DOHH2 (cell line): ENCODE measurements at regions not wholly inside any gene's neighbourhood (a gene's known extent, or its start where the extent isn't known, plus 50 kb on each side); places are given as distances from the start of the nearest gene placed in this dataset.
A peak's percentile ranks its signal among the peaks of the same experiment; 100 is the strongest.

Source experiments
- H3F3A ChIP-seq: fragments of 200-600 bp; sonication (generic), shearing (Covaris generic); 2 replicates; pipeline ENCODE4 v1.6.0; 2016; ENCODE audit warnings: antibody characterized with exemption, mild to moderate bottlenecking; ENCODE audit not compliant: control insufficient read depth, insufficient read depth
- H3K27ac ChIP-seq: fragments of 200-600 bp; sonication (generic); 2 replicates; pipeline ENCODE4 v1.5.1; 2014; ENCODE audit warnings: low read depth, mild to moderate bottlenecking, low read length, moderate library complexity
- H3K27me3 ChIP-seq: fragments of 200-600 bp; sonication (generic); 2 replicates; pipeline ENCODE4 v1.6.1; 2014; ENCODE audit warnings: mild to moderate bottlenecking, low read length, mixed read lengths; ENCODE audit not compliant: control insufficient read depth
- H3K36me3 ChIP-seq: fragments of 200-600 bp; sonication (generic); 2 replicates; pipeline ENCODE4 v1.6.1; 2014; ENCODE audit warnings: mild to moderate bottlenecking, low read length, moderate library complexity, mixed read lengths; ENCODE audit not compliant: control insufficient read depth
- H3K4me1 ChIP-seq: fragments of 200-600 bp; sonication (generic); 2 replicates; pipeline ENCODE4 v1.6.1; 2014; ENCODE audit warnings: mild to moderate bottlenecking, low read length, mixed read lengths; ENCODE audit not compliant: control insufficient read depth
- H3K4me2 ChIP-seq: fragments of 200-600 bp; sonication (generic); 2 replicates; pipeline ENCODE4 v1.6.0; 2014; ENCODE audit warnings: mild to moderate bottlenecking, low read length, moderate library complexity
- H3K4me3 ChIP-seq: fragments of 200-600 bp; sonication (generic); 2 replicates; pipeline ENCODE4 v1.5.1; 2014; ENCODE audit warnings: mild to moderate bottlenecking, low read length, mixed read lengths
- H3K79me2 ChIP-seq: fragments of 200-600 bp; sonication (generic); 2 replicates; pipeline ENCODE4 v1.6.1; 2014; ENCODE audit warnings: mild to moderate bottlenecking, low read length, mixed read lengths; ENCODE audit not compliant: control insufficient read depth
- H3K9me2 ChIP-seq: fragments of 200-600 bp; sonication (generic); replicated peaks from 2 replicates; pipeline ENCODE4 v1.6.1; 2014; ENCODE audit warnings: mild to moderate bottlenecking, low read length, mixed read lengths; ENCODE audit not compliant: control insufficient read depth
- H3K9me3 ChIP-seq: fragments of 200-600 bp; sonication (generic); 2 replicates; pipeline ENCODE4 v1.6.1; 2014; ENCODE audit warnings: antibody characterized with exemption, low read length, mixed read lengths; ENCODE audit not compliant: control insufficient read depth, insufficient read depth
- H4K20me1 ChIP-seq: fragments of 200-600 bp; sonication (generic); 2 replicates; pipeline ENCODE4 v1.6.0; 2014; ENCODE audit warnings: low read depth, mild to moderate bottlenecking, antibody characterized with exemption, low read length, moderate library complexity; ENCODE audit not compliant: control insufficient read depth, insufficient read depth
- EZH2phosphoT487 ChIP-seq: fragments of 200-600 bp; sonication (generic); IDR thresholded peaks from 2 replicates; pipeline ENCODE4 v1.6.1; 2017; ENCODE audit warnings: borderline replicate concordance, mild to moderate bottlenecking, antibody characterized with exemption, low read length, moderate library complexity, mixed read lengths
- TF ChIP-seq, protein P1 (sequence below): fragments of 200-600 bp; sonication (generic); IDR thresholded peaks from one replicate; pipeline ENCODE4 v1.5.1; 2014; ENCODE audit warnings: antibody characterized with exemption, mild to moderate bottlenecking, low read depth, low read length; ENCODE audit not compliant: poor library complexity, severe bottlenecking

DNA sequence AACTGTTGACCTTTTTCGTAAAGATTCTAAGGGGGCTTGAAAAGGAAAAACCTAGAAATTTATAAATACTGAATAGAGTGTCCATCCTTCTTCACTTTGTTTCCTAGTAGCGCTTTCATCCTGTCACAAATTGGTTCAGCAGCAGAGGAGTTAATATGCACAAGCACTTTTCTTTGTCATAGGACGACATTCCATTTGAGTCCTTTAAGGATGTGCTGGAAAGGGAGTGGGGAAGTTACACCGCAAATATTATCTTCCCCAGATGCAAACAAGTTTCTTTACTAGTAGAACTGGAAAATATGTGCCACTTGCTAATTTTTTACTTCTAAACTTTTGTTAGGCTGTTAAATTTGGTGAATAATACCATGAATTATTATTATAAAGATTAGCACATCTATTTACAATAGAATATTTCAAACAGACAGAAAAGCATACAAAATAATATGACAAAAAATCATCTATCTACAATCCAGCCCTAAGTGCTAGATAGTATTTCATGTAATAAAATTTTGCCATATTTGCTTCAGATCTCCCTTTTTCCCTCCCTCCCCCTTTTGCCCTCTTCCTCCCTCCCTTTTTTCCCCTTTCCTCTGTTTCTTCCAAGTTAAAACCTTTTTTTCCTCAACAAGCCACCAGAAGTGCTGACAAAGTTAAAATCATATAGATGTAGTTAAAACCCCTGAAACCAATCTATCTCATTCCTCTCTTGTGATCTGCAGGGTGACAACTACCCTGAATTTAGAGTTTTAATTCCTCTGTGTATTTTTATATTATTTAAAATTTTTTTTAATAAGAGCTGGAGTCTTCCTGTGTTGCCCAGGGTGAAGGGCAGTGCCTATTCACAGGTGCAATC, 50.5 kb upstream of the MAP4K3 start:
- Histone ChIP-seq H3K4me2 (no peak overlapping the region), H3K9me2 (no peaks in the 10 kb centered on the region), H4K20me1 (no peaks in the 10 kb centered on the region), H3K4me1 (peaks cover 40% of the 10 kb centered on the region), H3K9me3 (no peaks in the 10 kb centered on the region), H3K27me3 (no peaks in the 10 kb centered on the region), H3K79me2 (no peaks in the 10 kb centered on the region), H3F3A (peaks cover 10% of the 10 kb centered on the region), H3K27ac (no peak overlapping the region), H3K4me3 (no peak overlapping the region), H3K36me3 (peaks cover 3% of the 10 kb centered on the region; the same call in 1 of the 2 replicates)
- no peak for TF ChIP-seq EZH2phosphoT487
- TF ChIP-seq, protein P1, sequence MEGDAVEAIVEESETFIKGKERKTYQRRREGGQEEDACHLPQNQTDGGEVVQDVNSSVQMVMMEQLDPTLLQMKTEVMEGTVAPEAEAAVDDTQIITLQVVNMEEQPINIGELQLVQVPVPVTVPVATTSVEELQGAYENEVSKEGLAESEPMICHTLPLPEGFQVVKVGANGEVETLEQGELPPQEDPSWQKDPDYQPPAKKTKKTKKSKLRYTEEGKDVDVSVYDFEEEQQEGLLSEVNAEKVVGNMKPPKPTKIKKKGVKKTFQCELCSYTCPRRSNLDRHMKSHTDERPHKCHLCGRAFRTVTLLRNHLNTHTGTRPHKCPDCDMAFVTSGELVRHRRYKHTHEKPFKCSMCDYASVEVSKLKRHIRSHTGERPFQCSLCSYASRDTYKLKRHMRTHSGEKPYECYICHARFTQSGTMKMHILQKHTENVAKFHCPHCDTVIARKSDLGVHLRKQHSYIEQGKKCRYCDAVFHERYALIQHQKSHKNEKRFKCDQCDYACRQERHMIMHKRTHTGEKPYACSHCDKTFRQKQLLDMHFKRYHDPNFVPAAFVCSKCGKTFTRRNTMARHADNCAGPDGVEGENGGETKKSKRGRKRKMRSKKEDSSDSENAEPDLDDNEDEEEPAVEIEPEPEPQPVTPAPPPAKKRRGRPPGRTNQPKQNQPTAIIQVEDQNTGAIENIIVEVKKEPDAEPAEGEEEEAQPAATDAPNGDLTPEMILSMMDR = no peak

DNA sequence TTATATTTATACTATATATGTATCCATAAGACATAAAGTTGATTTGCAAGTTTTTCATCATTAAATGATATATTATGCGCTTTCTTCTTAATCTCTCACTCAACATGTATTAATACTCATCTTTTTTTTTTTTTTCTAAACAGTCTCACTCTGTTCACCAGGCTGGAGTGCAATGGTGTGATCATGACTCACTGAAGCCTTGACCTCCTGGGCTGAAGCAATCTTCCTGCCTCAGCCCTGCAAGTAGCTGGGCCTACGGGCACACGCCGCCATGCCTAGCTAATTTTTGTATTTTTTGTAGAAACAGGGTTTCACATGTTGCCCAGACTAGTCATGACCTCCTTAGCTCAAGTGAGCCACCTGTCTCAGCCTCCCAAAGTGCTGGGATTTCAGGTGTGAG, 51.4 kb upstream of the MAP4K3 start:
- peaks cover 40% of the 10 kb centered on the region for H3K4me1 ChIP-seq
- peaks cover 3% of the 10 kb centered on the region; the same call in 1 of the 2 replicates for H3K36me3 ChIP-seq
- H3K4me2 ChIP-seq = no peak overlapping the region
- H3K27me3 ChIP-seq = no peaks in the 10 kb centered on the region
- no peak for TF ChIP-seq EZH2phosphoT487
- H4K20me1 ChIP-seq = no peaks in the 10 kb centered on the region
- H3K79me2 ChIP-seq = no peaks in the 10 kb centered on the region
- H3K27ac ChIP-seq = no peak overlapping the region
- no peaks in the 10 kb centered on the region for H3K9me2 ChIP-seq
- no peaks in the 10 kb centered on the region for H3K9me3 ChIP-seq
- H3F3A ChIP-seq = peaks cover 18% of the 10 kb centered on the region
- no peak overlapping the region for H3K4me3 ChIP-seq

DNA sequence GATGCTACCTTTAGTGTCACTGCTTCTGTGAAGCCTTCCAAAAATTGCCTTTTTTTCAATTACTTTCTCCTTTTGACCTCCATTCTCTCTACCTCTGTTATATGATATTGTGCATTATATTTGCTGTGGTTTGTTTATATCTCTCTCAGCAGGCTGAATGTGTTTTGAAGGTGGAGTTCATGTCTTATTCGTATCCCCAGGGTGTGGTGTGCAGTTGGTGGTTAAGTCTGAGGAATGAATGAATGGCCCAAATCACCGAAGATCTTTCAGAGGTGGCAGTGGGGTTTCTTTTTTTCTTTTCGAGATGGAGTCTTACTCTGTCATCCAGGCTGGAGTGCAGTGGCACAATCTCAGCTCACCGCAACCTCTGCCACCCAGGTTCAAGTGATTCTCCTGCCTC, 53.5 kb upstream of the MAP4K3 start:
- no peaks in the 10 kb centered on the region for H4K20me1 ChIP-seq
- H3K9me3 ChIP-seq = no peaks in the 10 kb centered on the region
- no peaks in the 10 kb centered on the region for H3K27me3 ChIP-seq
- peak overlapping the region; percentile 97; the same call in 1 of the 2 replicates for H3K27ac ChIP-seq
- H3K4me2 ChIP-seq = peak overlapping the region; percentile 69; the same call in 1 of the 2 replicates
- H3F3A ChIP-seq = peaks cover 21% of the 10 kb centered on the region
- no peaks in the 10 kb centered on the region for H3K9me2 ChIP-seq
- peaks cover 56% of the 10 kb centered on the region for H3K4me1 ChIP-seq
- TF ChIP-seq, protein P1 = no peak
- TF ChIP-seq EZH2phosphoT487 = no peak
- H3K4me3 ChIP-seq = no peak overlapping the region
- H3K79me2 ChIP-seq = no peaks in the 10 kb centered on the region
- H3K36me3 ChIP-seq = peaks cover 3% of the 10 kb centered on the region; the same call in 1 of the 2 replicates

DNA sequence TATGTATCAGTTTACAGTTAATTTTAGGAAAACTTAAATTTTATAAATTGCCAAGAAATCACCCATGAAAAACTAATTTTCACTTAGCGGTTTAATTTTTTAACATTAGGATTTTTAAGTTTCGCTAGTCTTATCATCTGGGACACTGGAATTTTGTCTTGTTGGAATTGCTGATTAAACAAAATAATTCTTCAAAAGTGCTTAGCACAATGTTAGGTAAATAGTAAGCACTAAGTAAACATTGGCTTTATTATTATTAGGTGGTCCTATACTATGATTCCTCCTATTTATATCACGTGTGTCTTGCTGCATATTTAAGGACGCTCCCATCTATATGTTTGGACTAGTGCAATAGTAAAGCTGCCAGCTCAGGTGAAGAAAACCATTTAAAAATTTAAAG, 54.6 kb upstream of the MAP4K3 start:
- H3F3A ChIP-seq = peaks cover 21% of the 10 kb centered on the region
- H3K9me2 ChIP-seq = no peaks in the 10 kb centered on the region
- H3K4me2 ChIP-seq = peak overlapping the region; percentile 69
- no peak for TF ChIP-seq EZH2phosphoT487
- TF ChIP-seq, protein P1 = no peak
- H4K20me1 ChIP-seq = no peaks in the 10 kb centered on the region
- H3K79me2 ChIP-seq = no peaks in the 10 kb centered on the region
- peaks cover 3% of the 10 kb centered on the region; the same call in 1 of the 2 replicates for H3K36me3 ChIP-seq
- H3K27ac ChIP-seq = peak overlapping the region; percentile 97
- H3K27me3 ChIP-seq = no peaks in the 10 kb centered on the region
- H3K4me1 ChIP-seq = peaks cover 67% of the 10 kb centered on the region
- peak overlapping the region; percentile 49 for H3K4me3 ChIP-seq
- H3K9me3 ChIP-seq = no peaks in the 10 kb centered on the region
